Globus pallidus (tissue), 1 donor: ENCODE measurements at regions not wholly inside any gene's neighbourhood (a gene's known extent, or its start where the extent isn't known, plus 50 kb on each side); places are given as distances from the start of the nearest gene placed in this dataset.
"Not testable (repeated sequence)": the region's sequence is repeated elsewhere in the genome, so short reads cannot be mapped to it uniquely, and the experiment has no call there.

Experiments
- DNase-seq: peaks from one replicate; pipeline ENCODE4 v3.0.0-alpha.2; 2015; ENCODE audit warnings: low spot score

DNA sequence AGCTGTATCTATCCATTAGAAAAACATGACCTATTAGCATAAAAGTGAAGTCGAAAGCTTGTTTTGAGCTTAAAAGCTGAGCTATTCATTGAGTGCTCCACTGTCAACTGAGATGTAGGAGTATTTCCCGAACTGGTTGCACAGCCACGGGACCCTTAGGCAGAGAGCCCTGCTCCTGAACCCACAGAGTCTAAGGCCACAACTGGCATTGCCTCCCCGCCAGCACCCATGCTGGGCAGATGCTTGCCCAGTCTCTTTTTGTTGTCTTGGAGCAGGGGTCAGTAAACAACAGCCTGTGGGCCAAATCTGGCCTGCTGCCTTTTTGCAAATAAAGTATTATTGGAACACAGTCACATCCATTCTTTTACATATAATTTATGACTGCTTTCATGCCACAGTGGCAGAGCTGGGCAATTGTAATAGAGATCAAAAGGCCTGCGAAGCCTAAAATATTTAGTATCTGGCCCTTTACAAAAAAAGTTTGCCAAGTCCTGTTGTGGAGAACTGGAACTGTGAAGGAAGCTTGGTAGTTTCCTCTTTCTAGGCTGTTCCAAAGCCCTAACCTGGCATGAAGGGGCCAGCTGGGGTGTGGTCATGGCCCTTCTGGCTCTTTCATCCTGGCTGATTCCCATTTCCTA, 58.4 kb upstream of the WAPL start:
- peak; percentile 68 for DNase-seq

DNA sequence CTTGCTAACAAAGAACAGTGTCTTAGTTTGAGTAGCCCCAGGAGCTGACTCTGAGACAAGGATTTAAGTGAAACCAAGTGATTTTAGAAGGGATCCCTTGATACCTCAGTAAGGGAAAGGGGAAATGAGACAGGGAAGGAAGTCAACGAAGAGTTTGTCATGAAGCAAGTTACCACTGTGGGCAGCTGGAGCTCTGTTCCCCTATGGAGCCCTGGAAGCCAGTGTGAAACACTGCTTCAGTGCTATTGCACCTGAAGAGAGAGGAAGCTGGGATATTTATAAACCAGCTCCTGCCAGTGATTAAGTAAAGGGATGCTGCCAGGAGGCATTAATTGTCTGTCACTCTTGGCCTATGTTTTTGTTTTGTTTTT, 58.9 kb upstream of the WAPL start:
- no peak for DNase-seq

DNA sequence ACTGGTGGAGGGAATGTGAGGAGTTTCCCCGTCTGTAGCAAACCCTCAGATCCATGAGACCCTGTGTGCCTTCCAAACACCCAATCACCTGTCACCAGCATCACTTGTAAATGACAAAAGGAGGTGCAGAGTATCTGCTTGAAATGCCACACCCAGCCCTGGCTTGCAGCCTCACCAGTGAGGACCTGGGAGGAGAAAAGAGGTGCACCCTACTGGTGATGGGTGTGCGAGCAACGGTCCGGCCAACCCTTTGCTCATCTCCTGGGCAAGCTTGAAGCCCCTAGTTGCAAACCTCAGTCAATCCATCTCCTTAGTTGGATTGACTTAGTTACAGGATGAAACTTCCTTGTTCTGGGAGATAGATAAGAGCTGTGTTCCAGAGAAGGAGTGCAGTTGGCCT, 62.4 kb upstream of the WAPL start:
- no peak for DNase-seq

DNA sequence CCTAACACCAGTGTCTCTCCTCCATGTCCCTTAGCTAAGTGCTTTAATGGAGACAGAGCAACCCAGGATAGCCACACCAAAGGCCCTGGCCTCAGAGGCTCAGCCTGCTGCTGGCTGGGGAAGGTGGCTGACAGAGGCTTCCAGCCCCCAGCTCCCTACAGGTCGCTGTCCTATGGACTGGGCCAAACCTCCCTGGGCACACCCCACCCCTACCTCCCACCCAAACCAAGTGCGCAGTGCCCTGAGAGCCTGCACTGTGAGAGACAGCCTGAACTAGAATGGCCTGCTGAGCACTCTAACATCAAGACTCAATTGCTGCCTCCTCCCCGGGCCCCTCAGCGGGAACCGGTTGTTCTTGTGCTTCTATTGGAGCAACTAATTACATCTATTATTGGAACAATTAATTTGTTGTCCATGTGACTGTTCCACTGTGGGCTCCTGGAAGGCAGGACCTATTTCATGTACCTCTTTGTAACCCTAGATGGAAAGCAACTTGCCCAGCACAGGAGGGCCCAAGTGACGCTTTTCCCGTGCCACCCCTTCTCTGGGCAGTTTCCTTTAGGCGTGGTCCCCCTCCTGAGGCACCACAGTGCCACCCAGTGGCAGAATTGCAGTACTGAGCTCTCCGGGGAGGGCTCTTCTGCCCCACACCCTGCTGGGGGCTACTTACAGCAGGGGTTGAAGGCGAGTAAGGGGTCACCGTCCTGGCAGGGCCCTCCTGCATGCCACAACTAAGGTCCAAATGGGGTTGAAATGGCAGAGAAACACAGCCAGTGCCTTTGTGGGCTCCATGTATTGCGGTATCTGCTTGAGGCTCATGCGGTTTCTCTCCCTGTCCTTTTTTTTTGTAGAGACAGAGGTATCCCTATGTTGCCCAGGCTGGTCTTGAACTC, 63.7 kb upstream of the WAPL start:
- peak; percentile 84 for DNase-seq

DNA sequence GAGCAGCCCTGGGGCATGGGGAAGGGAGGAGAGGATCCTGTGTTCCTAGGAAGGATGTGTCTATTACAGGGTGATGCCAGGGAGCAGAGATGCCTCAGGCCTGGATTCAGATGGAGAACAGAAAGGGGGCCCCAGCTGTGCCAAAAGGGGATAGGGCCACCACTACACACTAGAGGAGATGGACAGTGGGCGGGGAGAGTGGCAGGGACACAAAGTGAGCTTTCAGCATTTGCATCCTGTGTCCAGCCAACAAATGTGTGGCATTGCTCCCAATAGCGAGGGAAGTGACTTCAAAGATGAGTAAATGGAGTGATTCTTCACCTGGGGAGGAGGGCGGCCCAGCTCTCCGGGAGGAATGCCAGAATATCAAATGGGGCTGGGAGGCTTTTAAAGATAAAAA, 64.9 kb upstream of the WAPL start:
- peak; percentile 80 for DNase-seq

DNA sequence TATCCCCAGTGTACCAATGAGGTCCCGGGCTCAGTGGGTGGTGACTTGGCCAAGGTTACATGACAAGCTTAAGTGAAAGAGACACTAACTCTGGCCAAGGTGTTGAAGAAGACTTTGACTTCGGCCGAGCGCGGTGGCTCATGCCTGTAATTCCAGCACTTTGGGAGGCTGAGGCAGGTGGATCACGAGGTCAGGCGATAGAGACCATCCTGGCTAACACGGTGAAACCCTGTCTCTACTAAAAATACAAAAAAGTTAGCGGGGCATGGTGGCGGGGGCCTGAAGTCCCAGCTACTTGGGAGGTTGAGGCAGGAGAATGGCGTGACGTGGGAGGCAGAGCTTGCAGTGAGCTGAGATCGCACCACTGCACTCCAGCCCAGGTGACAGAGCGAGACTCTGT, 65.6 kb upstream of the OPN4 start:
- not testable (repeated sequence) for DNase-seq

DNA sequence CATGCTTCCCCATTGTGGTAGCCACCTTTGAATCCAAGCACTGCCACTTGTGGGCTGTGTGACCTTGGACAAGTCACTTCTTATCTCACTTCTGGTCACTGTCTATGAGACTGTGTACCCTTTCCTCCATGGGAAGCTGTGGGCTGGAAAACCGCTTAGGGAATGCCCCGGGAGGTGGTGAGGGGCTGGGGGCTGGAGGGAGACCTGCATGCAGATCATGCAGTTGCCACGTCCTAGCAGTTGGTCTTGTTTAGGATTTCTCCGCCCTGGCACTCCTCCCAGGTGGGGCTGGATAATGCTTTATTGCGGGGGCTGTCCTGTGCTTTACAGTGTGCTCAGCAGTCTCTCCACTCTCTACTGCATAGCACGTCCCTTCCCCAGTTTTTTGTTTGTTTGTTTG, 62.9 kb upstream of the OPN4 start:
- no peak for DNase-seq

DNA sequence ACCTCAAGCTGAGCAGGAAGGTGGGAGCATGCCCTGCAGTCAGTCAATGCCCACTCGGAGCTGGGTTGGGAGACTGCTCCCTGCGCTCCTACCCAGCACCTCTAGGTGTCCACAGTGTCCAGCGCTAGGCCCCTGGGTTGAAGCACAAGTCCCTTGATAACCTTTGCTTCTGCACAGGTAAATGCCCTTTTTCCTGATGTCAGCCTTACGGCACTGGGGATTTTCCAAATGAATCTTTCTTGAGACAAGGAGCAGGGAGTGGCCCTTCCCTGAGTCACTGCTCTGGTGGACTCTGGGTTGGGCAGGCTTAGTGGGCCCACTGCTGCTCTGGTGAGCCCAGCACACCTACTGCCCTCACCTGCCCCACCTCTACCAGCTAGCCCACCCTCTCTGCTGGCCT, 61.9 kb upstream of the OPN4 start:
- no peak for DNase-seq

DNA sequence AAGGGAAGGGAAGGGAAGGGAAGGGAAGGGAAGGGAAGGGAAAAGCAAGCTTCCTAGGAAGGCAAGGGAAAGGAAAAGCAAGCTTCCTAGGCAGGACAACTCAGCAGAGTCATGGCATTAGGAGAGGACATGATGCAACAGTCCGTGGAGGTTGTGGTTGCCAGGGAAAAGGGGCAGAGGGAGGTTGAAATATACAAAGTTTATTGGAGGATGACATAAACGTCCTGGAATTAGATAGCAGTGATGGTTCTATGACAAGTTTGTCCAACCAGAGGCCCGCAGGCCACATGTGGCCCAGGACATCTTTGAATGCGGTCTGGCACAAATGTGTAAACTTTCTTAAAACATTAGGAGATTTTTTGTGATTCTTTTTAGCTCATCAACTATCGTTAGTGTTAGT, 59.8 kb upstream of the OPN4 start:
- no peak for DNase-seq

DNA sequence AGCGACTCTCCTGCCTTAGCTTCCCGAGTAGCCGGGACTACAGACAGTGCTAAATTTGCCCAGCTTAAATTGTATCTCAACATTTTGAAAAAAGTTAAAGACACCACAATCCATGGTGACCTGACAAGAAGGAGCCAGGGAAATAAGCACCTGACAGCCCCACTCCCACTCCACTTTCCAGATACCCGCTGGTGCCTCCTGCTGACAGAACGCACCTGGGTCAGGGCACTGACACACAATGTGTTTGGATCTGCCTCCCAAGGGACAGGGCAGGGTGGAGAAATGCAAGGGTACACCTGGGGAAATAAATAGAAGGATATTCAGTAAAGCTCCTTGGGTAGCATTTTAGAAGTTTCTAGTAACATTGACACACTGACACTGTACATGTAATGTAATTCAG, 58.9 kb upstream of the OPN4 start:
- no peak for DNase-seq

DNA sequence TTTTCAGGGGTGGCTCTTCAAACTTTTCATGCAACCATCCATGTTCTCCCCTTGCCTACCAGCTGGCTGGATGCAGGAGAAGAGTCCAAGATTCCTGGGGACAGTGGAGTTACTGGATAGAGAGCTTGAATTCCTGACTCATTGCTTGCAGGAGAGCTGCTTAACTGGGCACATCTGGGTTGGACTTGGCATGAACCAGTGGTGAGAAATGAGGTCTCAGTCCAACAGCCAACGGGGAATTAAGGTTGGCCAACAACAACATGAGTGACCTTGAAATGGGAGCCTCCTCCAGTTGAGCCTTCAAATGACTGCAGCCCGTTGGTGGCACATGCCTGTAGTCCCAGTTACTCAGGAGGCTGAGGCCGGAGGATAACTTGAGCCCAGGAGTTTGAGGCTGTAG, 58.1 kb upstream of the OPN4 start:
- DNase-seq = no peak

DNA sequence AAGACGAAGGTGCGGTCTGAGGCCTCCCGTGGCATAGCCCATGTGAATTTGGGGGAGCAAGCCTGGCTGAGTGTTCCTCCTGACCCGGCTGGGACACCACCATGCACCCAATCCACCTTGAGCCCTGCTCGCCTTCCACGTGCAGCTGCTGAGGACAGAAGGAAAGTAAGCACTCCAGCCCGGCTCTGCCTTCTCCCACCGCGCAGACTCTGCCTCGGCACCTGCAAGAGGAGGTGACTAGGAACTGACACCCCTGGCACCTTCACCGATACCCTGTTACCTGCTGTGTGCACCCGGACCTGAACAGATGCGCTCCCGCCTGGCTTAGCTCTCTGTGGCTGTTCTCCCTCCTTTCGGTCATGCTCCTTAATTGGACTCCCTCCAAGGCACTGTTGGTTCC, 57.0 kb upstream of the OPN4 start:
- DNase-seq = no peak

DNA sequence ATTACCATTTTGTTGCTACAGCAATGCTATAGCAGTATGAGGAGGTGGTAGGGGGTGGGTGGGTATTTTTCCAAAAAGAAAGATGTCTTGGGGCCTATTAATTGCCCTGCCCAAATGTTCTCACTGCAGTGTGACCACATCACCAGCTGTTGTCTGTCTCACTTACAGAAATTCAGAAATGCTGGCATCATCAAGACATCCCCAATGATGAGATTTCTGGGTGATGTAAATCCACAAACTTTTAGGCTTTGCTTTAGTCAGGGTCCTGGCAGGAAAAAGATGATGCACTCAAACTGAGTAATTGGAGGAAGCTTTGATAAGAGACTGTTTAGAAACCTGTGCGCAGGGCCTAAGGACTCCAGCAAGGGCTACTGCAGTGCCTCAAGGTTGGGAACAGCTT, 56.2 kb upstream of the OPN4 start:
- DNase-seq = no peak

DNA sequence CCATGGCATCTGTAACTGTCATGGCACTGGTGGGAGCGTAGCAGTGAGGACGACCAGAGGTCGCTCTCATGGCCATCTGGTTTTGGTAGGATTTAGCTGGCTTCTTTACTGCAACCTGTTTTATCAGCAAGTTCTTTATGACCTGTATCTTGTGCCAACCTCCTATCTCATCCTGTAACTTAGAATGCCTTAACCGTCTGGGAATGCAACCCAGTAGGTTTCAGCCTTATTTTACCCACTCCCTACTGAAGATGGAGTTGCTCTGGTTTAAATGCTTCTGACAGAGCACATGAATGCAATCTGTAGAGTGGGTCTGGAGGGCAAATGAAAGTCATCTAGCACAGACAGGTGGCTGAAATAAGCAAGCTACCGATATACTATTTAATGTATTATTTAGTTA, 55.3 kb upstream of the OPN4 start:
- no peak for DNase-seq

DNA sequence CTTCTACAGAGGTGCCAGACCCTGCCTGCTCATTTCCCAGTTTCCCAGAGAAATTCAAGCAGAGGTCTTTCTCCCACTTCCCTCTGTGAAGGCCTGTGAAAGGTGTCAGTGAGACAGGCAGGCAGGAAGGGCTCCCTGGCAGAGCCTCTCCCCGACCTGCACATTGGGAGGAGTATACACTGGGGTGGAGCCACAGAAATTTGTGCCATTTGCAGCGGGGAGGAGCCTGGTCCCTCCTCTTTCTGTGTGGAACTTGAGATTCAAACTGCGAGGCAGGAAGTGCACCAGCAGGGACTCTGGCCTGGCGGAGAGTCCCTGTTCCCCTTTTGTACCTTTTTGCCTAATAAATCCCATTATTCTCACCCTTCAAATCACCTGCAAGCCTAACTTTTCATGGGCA, 54.6 kb upstream of the OPN4 start:
- no peak for DNase-seq

DNA sequence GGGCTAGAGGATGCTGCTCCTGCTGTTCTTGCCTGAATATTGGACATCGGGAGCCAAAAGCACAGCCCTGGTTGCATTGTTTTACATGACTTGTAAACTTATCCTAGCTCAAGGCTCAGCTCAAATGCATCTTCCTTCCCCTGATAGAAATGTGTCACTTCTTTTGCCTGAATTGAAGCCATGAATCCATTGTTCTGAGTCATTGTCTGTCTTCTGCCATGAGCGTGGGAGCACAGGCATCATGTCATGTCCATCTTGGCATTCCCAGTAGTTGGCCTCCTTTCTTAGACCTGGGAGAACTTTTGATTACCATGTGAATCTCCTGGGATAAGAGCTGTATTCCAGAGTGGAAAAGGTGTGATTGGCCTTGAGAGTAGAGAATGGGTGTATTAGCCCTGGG, 54.1 kb upstream of the OPN4 start:
- no peak for DNase-seq

DNA sequence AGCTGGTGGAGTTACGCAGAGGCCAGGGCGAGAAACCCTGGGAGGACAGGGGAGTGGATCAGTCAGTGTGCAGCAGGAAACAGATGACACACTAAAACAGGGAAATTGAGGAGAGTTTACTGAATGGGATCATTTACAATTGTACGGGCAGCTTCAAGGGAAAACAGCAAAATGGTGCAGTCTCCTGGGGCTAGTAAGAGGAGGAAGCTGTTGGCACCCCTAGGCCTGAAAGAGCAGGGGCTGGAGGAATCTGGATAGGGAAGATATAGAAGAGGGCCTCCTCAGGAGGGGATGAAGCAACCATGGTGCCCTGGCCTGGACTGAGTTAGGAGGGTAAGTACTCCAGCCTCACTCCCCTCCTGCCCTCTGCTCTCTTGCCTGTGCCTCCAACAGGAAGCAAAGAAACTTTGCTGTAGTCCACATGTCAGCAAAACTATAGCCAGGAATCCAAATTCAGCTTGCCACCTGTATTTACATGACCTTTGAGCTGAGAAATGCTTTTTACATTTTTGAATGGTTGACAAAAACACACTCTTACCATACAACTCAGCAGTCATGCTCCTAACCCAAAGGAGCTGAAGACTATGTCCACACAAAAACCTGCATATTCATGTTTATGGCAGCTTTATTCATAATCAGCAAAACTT, 52.3 kb upstream of the OPN4 start:
- no peak for DNase-seq

DNA sequence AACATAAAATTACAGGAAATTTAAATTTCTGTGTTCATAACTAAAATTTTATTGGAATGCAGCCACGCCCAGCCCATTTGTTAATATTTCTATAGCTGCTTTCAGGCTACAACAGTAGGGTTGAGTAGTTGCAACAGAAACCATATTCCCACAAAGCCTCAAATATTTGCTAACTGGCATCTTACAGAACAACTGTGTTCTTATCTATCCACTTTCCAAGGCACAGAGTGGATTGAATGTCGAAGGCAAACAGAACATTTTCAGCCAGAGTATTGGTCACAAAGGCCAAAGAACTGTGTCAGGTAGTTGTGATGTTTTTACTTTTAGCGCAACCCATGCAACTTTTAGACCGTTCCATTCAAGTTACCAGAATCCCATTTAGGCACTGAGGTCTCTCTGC, 51.1 kb upstream of the OPN4 start:
- DNase-seq = no peak
